SK-N-SH (cell line): ENCODE measurements at regions not wholly inside any gene's neighbourhood (a gene's known extent, or its start where the extent isn't known, plus 50 kb on each side); places are given as distances from the start of the nearest gene placed in this dataset.

Source experiments
- CTCF ChIA-PET: fragments of 300-600, 350-600 bp; formaldehyde crosslinking; extraction: SDS; loops from one replicate; lab custom pipeline; 2021; lab: Yijun Ruan, JAX
- POLR2A ChIA-PET: fragments of 350-600 bp; sonication (Branson Sonifier 250); formaldehyde crosslinking; extraction: SDS; loops from one replicate; lab custom pipeline; 2020; ENCODE audit warnings: antibody characterized with exemption, inconsistent platforms; lab: Yijun Ruan, JAX
- DNase-seq: peaks from one replicate; pipeline ENCODE4 v3.0.0; 2012
- H2AFZ ChIP-seq: fragments of 200-600 bp; sonication (generic); 2 replicates; pipeline ENCODE4 v1.8.1; 2016; ENCODE audit warnings: antibody characterized with exemption, mild to moderate bottlenecking, low read depth
- H3F3A ChIP-seq: fragments of 200-600 bp; sonication (generic); replicated peaks from 2 replicates; pipeline ENCODE3; 2016; ENCODE audit warnings: antibody characterized with exemption, mild to moderate bottlenecking; ENCODE audit not compliant: insufficient read depth
- H3K27ac ChIP-seq, 2 experiments: fragments of 200-500 bp in 1 of 2; fragments of 200-600 bp in 1 of 2; sonication (Bioruptor generic) in 1 of 2; sonication (generic), shearing (Covaris generic) in 1 of 2; 2 replicates each; pipeline versions ENCODE4 v1.5.1 to v1.6.1; 2014 to 2016; ENCODE audit warnings: low read depth in 2 of 2, inconsistent platforms in 1 of 2, low read length in 1 of 2, mild to moderate bottlenecking in 1 of 2, mixed read lengths in 1 of 2
- H3K27me3 ChIP-seq: fragments of 200-600 bp; sonication (generic), shearing (Covaris generic); 2 replicates; pipeline ENCODE4 v1.6.1; 2016; ENCODE audit warnings: mixed run types; ENCODE audit not compliant: insufficient read depth
- H3K36me3 ChIP-seq, 2 experiments: fragments of 200-500 bp in 1 of 2; fragments of 200-600 bp in 1 of 2; sonication (Bioruptor generic) in 1 of 2; sonication (generic) in 1 of 2; replicated peaks in 1 of 2; 2 replicates each; pipeline versions ENCODE3 to v1.5.1; 2014 to 2016; ENCODE audit warnings: low read length in 1 of 2, mild to moderate bottlenecking in 1 of 2; ENCODE audit not compliant: insufficient read depth in 2 of 2, control insufficient read depth in 1 of 2
- H3K4me1 ChIP-seq, 2 experiments: fragments of 200-500 bp in 1 of 2; fragments of 200-600 bp in 1 of 2; sonication (Bioruptor generic) in 1 of 2; sonication (generic), shearing (Covaris generic) in 1 of 2; 2 replicates each; pipeline versions ENCODE4 v1.5.1 to v1.6.1; 2014 to 2016; ENCODE audit warnings: low read depth in 1 of 2, low read length in 1 of 2, mixed run types in 1 of 2; ENCODE audit not compliant: insufficient read depth in 2 of 2, control insufficient read depth in 1 of 2
- H3K4me2 ChIP-seq: fragments of 200-600 bp; sonication (generic), shearing (Covaris generic); 2 replicates; pipeline ENCODE4 v1.6.1; 2017; ENCODE audit warnings: mixed run types
- H3K4me3 ChIP-seq, 2 experiments: fragments of 200-500 bp in 1 of 2; fragments of 200-600 bp in 1 of 2; sonication (Bioruptor generic) in 1 of 2; sonication (generic), shearing (Covaris generic) in 1 of 2; 2 replicates each; pipeline versions ENCODE4 v1.5.1 to v1.8.1; 2014 to 2016; ENCODE audit warnings: low read depth in 2 of 2, inconsistent platforms in 1 of 2, low read length in 1 of 2, mild to moderate bottlenecking in 1 of 2, mixed read lengths in 1 of 2, moderate library complexity in 1 of 2
- H3K79me2 ChIP-seq: fragments of 200-600 bp; sonication (generic); 2 replicates; pipeline ENCODE4 v1.8.1; 2017; ENCODE audit warnings: mild to moderate bottlenecking; ENCODE audit not compliant: insufficient read depth
- H3K9ac ChIP-seq: fragments of 200-600 bp; sonication (generic); 2 replicates; pipeline ENCODE4 v1.6.1; 2017; ENCODE audit warnings: mixed run types
- H3K9me2 ChIP-seq: fragments of 200-600 bp; sonication (generic); 2 replicates; pipeline ENCODE4 v1.6.1; 2017; ENCODE audit warnings: mixed run types
- H3K9me3 ChIP-seq: fragments of 200-600 bp; sonication (generic); 2 replicates; pipeline ENCODE4 v1.6.1; 2017; ENCODE audit warnings: mixed run types, mild to moderate bottlenecking, moderate library complexity
- H4K20me1 ChIP-seq: fragments of 200-600 bp; sonication (generic); 2 replicates; pipeline ENCODE4 v1.6.1; 2017; ENCODE audit warnings: mild to moderate bottlenecking, mixed run types; ENCODE audit not compliant: insufficient read depth
- ELF1 ChIP-seq: IDR thresholded peaks from 2 replicates; pipeline ENCODE4 v1.4.0; 2012
- EZH2phosphoT487 ChIP-seq: fragments of 200-600 bp; sonication (generic); IDR thresholded peaks from 2 replicates; pipeline ENCODE4 v1.6.1; 2017; ENCODE audit warnings: low read depth, mixed run types, mild to moderate bottlenecking, antibody characterized with exemption, moderate library complexity, borderline replicate concordance
- FOSL2 ChIP-seq: IDR thresholded peaks from 2 replicates; pipeline ENCODE4 v1.4.0; 2012; ENCODE audit warnings: low read depth, mild to moderate bottlenecking, moderate library complexity, borderline replicate concordance
- IRF3 ChIP-seq: fragments of 150-350 bp; IDR thresholded peaks from 2 replicates; pipeline ENCODE4 v1.6.1; 2016; ENCODE audit warnings: mild to moderate bottlenecking, low read depth, low read length
- MAX ChIP-seq: IDR thresholded peaks from 2 replicates; pipeline ENCODE4 v1.4.0; 2012; ENCODE audit warnings: low read depth
- PBX3 ChIP-seq: IDR thresholded peaks from 2 replicates; pipeline ENCODE4; 2012
- POLR2AphosphoS5 ChIP-seq: IDR thresholded peaks from 2 replicates; pipeline ENCODE4 v1.6.1; 2012; ENCODE audit warnings: low read depth, low read length
- REST ChIP-seq: IDR thresholded peaks from 2 replicates; pipeline ENCODE4 v1.6.1; 2012; ENCODE audit warnings: mild to moderate bottlenecking, low read depth, low read length, moderate library complexity
- RXRA ChIP-seq: IDR thresholded peaks from 2 replicates; pipeline ENCODE4 v1.4.0; 2012; ENCODE audit warnings: low read depth, mild to moderate bottlenecking, borderline replicate concordance
- TAF1 ChIP-seq: IDR thresholded peaks from 2 replicates; pipeline ENCODE4 v1.6.1; 2012; ENCODE audit warnings: low read depth, mild to moderate bottlenecking, low read length, moderate library complexity, borderline replicate concordance
- TCF12 ChIP-seq: IDR thresholded peaks from 2 replicates; pipeline ENCODE4 v1.4.0; 2012
- USF1 ChIP-seq: IDR thresholded peaks from 2 replicates; pipeline ENCODE4 v1.4.0; 2012; ENCODE audit warnings: low read depth, borderline replicate concordance
- USF2 ChIP-seq: fragments of 150-350 bp; IDR thresholded peaks from 2 replicates; pipeline ENCODE4 v1.6.1; 2017; ENCODE audit warnings: antibody characterized with exemption, low read length, low read depth, borderline replicate concordance
- WGBS: methylation state at CpG from one replicate; pipeline ENCODE4 v1.1.6; 2017; ENCODE audit warnings: low lambda C conversion rate; 5-methylcytosine and 5-hydroxymethylcytosine counted together

- TF ChIP-seq MAX: no peak
- TF ChIP-seq FOSL2: no peak
- TF ChIP-seq ELF1: no peak
- no peak for TF ChIP-seq EZH2phosphoT487
- TF ChIP-seq, all 33 proteins: peak for 0
Observed at GRCh38 chr4:37762991-37763368, 63.5 kb upstream of the PGM2 start (continued).

GRCh38 chr4:37762294-37762990 lies 64.0 kb upstream of the PGM2 start:
- H3K27ac ChIP-seq: no peak overlapping the region
- H3K4me1 ChIP-seq: no peaks in the 10 kb centered on the region
- no peaks in the 10 kb centered on the region for H3K9me3 ChIP-seq
- H3K9ac ChIP-seq: no peak overlapping the region
- no peaks in the 10 kb centered on the region for H3K9me2 ChIP-seq
- TF ChIP-seq RXRA (no peak), USF1 (peak; percentile 90)
- 33% methylated on average over 3 of the region's 3 CpGs for WGBS
- no peak for DNase-seq
- no peaks in the 10 kb centered on the region for H3K79me2 ChIP-seq
- H3K36me3 ChIP-seq: no peaks in the 10 kb centered on the region
- no peak overlapping the region for H3K4me2 ChIP-seq
- no peaks in the 10 kb centered on the region; the same call in 1 of the 2 replicates for H3K27me3 ChIP-seq
- POLR2A ChIA-PET: no interaction called here
- no peak overlapping the region for H2AFZ ChIP-seq
- H3F3A ChIP-seq: no peaks in the 10 kb centered on the region
- H4K20me1 ChIP-seq: no peaks in the 10 kb centered on the region
- CTCF ChIA-PET: no interaction called here
- H3K4me3 ChIP-seq: no peak overlapping the region

GRCh38 chr4:37760840-37761239 lies 65.6 kb upstream of the PGM2 start:
- CTCF ChIA-PET: interaction anchor here (0.8 kb wide), 1 partner anchor 41 kb away, joined by 3 read pairs; no protein-coding TSS in a partner anchor

More at GRCh38 chr4:37760840-37761239, 65.6 kb upstream of the PGM2 start:
- H4K20me1 ChIP-seq: no peaks in the 10 kb centered on the region
- DNase-seq: no peak
- H3K9ac ChIP-seq: no peak overlapping the region
- no peaks in the 10 kb centered on the region for H3K36me3 ChIP-seq
- no peak for TF ChIP-seq USF2
- no peak for TF ChIP-seq TCF12
- no peak for TF ChIP-seq TAF1
- no peak for TF ChIP-seq REST
- no peak for TF ChIP-seq POLR2AphosphoS5
- no peak for TF ChIP-seq IRF3
- no peak for TF ChIP-seq PBX3
- H3K27me3 ChIP-seq: no peaks in the 10 kb centered on the region; the same call in 1 of the 2 replicates
- H2AFZ ChIP-seq: no peak overlapping the region
- POLR2A ChIA-PET: no interaction called here
- no peaks in the 10 kb centered on the region for H3K9me3 ChIP-seq
- H3K4me1 ChIP-seq: no peaks in the 10 kb centered on the region
- no peak overlapping the region for H3K4me3 ChIP-seq
- no peaks in the 10 kb centered on the region for H3K9me2 ChIP-seq
- WGBS: 47% methylated on average over 3 of the region's 3 CpGs
- H3K27ac ChIP-seq: no peak overlapping the region
- no peaks in the 10 kb centered on the region for H3F3A ChIP-seq
- H3K79me2 ChIP-seq: no peaks in the 10 kb centered on the region
- H3K4me2 ChIP-seq: no peak overlapping the region
